Neural cell (in vitro differentiated cells): ENCODE measurements at regions not wholly inside any gene's neighbourhood (a gene's known extent, or its start where the extent isn't known, plus 50 kb on each side); places are given as distances from the start of the nearest gene placed in this dataset.

Source experiments
- CTCF ChIP-seq: fragments of 450-650 bp; IDR thresholded peaks from 2 replicates; pipeline ENCODE4 v1.5.1; 2014; ENCODE audit warnings: antibody characterized with exemption, mild to moderate bottlenecking, moderate library complexity; ENCODE audit not compliant: poor library complexity, severe bottlenecking
- EP300 ChIP-seq: fragments of 450-650 bp; conservative IDR thresholded peaks from 2 replicates; pipeline ENCODE4 v1.6.1; 2014; ENCODE audit warnings: antibody characterized with exemption, mild to moderate bottlenecking, moderate library complexity; ENCODE audit not compliant: poor library complexity, severe bottlenecking
- EZH2 ChIP-seq: fragments of 200-600, 300-800 bp; shearing (Covaris generic), sonication (generic); IDR thresholded peaks from 2 replicates; pipeline ENCODE4 v1.6.1; 2014; ENCODE audit warnings: antibody characterized with exemption, low read length, borderline replicate concordance, mild to moderate bottlenecking; ENCODE audit not compliant: insufficient read depth, poor library complexity, severe bottlenecking
- MXI1 ChIP-seq: fragments of 450-650 bp; conservative IDR thresholded peaks from 2 replicates; pipeline ENCODE4 v1.6.1; 2014; ENCODE audit warnings: antibody characterized with exemption, mild to moderate bottlenecking; ENCODE audit not compliant: poor library complexity, severe bottlenecking
- POLR2AphosphoS5 ChIP-seq: IDR thresholded peaks from 2 replicates; pipeline ENCODE4 v1.6.1; 2012
- RAD21 ChIP-seq: fragments of 450-650 bp; conservative IDR thresholded peaks from 2 replicates; pipeline ENCODE4 v1.6.1; 2014; ENCODE audit warnings: antibody characterized with exemption, mild to moderate bottlenecking, moderate library complexity
- REST ChIP-seq: IDR thresholded peaks from 2 replicates; pipeline ENCODE4 v1.6.1; 2012; ENCODE audit warnings: borderline replicate concordance
- SMC3 ChIP-seq: fragments of 450-650 bp; conservative IDR thresholded peaks from 2 replicates; pipeline ENCODE4 v1.6.1; 2014; ENCODE audit warnings: antibody characterized with exemption, mild to moderate bottlenecking, moderate library complexity; ENCODE audit not compliant: poor library complexity
- TAF1 ChIP-seq: IDR thresholded peaks from 2 replicates; pipeline ENCODE4 v1.6.1; 2012; ENCODE audit warnings: low read depth

- TF ChIP-seq CTCF = no peak
- no peak for TF ChIP-seq REST
- TF ChIP-seq SMC3 = no peak
- no peak for TF ChIP-seq TAF1
- no peak for TF ChIP-seq EP300
- TF ChIP-seq MXI1 = no peak
- no peak for TF ChIP-seq EZH2
- no peak for TF ChIP-seq POLR2AphosphoS5
- TF ChIP-seq RAD21 = no peak
Observed at GRCh38 chr12:107912421-107913004, 138.0 kb downstream of the ASCL4 start.
